ENCODE measurements at regions not wholly inside any gene's neighbourhood (a gene's known extent, or its start where the extent isn't known, plus 50 kb on each side); places are given as distances from the start of the nearest gene placed in this dataset.

DNA sequence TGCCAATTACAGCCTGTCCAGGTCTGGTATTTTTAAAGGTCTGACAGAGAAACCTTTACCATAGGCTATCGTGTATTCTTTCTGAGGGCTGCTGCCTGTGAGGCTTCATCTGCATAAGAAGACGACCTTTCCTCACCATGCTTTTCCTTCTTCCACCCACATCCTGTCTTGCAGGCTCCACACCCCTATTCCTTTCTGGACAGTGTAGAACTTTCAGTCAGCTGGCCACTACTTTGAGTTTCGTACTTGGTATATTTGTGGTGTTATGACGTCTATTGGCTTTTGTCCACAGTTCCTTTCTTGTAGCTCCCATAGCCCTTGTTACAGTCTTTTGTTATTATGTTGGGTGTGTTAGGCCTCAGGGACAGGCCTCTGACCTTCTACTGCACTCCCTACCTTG lies 311.4 kb downstream of the RAPGEF2 start (continued):
- TF ChIP-seq, protein P1, sequence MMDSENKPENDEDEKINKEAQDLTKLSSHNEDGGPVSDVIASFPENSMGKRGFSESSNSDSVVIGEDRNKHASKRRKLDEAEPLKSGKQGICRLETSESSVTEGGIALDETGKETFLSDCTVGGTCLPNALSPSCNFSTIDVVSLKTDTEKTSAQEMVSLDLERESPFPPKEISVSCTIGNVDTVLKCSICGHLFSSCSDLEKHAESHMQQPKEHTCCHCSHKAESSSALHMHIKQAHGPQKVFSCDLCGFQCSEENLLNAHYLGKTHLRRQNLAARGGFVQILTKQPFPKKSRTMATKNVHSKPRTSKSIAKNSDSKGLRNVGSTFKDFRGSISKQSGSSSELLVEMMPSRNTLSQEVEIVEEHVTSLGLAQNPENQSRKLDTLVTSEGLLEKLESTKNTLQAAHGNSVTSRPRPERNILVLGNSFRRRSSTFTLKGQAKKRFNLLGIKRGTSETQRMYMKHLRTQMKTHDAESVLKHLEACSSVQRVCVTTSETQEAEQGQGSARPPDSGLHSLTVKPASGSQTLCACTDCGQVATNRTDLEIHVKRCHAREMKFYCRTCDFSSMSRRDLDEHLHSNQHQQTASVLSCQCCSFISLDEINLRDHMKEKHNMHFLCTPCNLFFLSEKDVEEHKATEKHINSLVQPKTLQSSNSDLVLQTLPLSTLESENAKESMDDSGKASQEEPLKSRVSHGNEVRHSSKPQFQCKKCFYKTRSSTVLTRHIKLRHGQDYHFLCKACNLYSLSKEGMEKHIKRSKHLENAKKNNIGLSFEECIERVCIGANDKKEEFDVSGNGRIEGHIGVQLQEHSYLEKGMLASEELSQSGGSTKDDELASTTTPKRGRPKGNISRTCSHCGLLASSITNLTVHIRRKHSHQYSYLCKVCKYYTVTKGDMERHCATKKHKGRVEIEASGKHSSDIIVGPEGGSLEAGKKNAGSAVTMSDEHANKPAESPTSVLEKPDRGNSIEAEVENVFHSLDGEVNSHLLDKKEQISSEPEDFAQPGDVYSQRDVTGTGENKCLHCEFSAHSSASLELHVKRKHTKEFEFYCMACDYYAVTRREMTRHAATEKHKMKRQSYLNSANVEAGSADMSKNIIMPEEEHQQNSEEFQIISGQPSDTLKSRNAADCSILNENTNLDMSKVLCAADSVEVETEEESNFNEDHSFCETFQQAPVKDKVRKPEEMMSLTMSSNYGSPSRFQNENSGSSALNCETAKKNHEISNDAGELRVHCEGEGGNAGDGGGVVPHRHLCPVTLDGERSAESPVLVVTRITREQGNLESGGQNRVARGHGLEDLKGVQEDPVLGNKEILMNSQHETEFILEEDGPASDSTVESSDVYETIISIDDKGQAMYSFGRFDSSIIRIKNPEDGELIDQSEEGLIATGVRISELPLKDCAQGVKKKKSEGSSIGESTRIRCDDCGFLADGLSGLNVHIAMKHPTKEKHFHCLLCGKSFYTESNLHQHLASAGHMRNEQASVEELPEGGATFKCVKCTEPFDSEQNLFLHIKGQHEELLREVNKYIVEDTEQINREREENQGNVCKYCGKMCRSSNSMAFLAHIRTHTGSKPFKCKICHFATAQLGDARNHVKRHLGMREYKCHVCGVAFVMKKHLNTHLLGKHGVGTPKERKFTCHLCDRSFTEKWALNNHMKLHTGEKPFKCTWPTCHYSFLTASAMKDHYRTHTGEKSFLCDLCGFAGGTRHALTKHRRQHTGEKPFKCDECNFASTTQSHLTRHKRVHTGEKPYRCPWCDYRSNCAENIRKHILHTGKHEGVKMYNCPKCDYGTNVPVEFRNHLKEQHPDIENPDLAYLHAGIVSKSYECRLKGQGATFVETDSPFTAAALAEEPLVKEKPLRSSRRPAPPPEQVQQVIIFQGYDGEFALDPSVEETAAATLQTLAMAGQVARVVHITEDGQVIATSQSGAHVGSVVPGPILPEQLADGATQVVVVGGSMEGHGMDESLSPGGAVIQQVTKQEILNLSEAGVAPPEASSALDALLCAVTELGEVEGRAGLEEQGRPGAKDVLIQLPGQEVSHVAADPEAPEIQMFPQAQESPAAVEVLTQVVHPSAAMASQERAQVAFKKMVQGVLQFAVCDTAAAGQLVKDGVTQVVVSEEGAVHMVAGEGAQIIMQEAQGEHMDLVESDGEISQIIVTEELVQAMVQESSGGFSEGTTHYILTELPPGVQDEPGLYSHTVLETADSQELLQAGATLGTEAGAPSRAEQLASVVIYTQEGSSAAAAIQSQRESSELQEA (CRISPR knock-in tag; IDR thresholded peaks at IDR 0.05; ENCODE audit: not compliant biosample characterization): no peak

DNA sequence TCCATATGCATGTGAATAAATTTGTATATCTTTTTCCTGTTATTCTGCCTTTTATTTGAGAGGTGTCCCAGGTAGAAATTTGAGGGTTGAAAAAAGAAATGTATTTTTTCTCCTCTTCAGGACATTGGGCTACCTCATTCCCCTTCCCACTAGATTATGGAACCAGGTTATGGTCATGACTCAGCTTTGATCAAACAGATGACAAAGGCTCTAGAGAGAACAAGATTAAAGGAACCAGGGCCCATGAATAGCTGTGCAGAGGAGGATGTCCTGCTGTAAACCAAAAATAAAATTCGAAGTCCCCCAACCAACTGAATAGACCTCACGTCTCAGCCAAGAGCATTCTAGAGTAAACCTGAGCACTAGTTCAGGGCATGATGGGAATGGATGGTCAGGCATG lies 313.2 kb downstream of the RAPGEF2 start:
- no peaks in the 10 kb centered on the region for H3K27me3 ChIP-seq (ENCODE audit: control insufficient read depth in 1 of 2, insufficient read depth in 2 of 2, low read length in 2 of 2)
- H3K4me1 ChIP-seq (ENCODE audit: insufficient read depth, low read length): peaks cover 55% of the 10 kb centered on the region
- FAIRE-seq (no peak), ATAC-seq (no peak; the same call in 2 of the 3 replicates), DNase-seq (ENCODE audit: low spot score) (peak; percentile 54)
- TF ChIP-seq CENPT (CRISPR knock-in tag; IDR thresholded peaks at IDR 0.05; ENCODE audit: low read depth) (no peak), KLF6 (CRISPR knock-in tag; IDR thresholded peaks at IDR 0.05) (no peak), FOSL2 (CRISPR knock-in tag; IDR thresholded peaks at IDR 0.05) (peak; percentile 48; the same call in 1 of the 2 replicates)
- no peaks in the 10 kb centered on the region for H3K79me2 ChIP-seq (ENCODE audit: insufficient read depth, low read length)
- 29% methylated on average over 2 of the region's 2 CpGs for WGBS (ENCODE audit: low lambda C conversion rate)
- CTCF ChIA-PET (ENCODE audit: low intra/inter-chr PET ratio, low total read pairs): no interaction called here
- BruUV-seq (replicated peaks): no TSS peak
- no peak overlapping the region for H3K9ac ChIP-seq (ENCODE audit: insufficient read depth, low read depth, low read length)
- no peak overlapping the region for H3K4me3 ChIP-seq (replicated peaks in 1 of 3; ENCODE audit: insufficient read depth in 1 of 3, low read depth in 2 of 3, low read length in 3 of 3)
- no peak overlapping the region for H3K4me2 ChIP-seq (ENCODE audit: low read depth, low read length)
- H3K36me3 ChIP-seq (replicated peaks in 1 of 2; ENCODE audit: control insufficient read depth in 1 of 2, insufficient read depth in 2 of 2, low read length in 2 of 2): no peaks in the 10 kb centered on the region
- POLR2A ChIA-PET: no interaction called here
- no peaks in the 10 kb centered on the region for H3K9me3 ChIP-seq (ENCODE audit: low read length)
- in situ Hi-C loops (cut with HindIII; ENCODE audit: extremely low pct_ligation_motif_present, low pct_unique_long_range_greater_than_20kb): no loop called here
- intact Hi-C loops (cut with micrococcal nuclease; ENCODE audit: unreplicated experiment): no loop called here
- H3K27ac ChIP-seq (ENCODE audit: extremely low read length, insufficient read depth, low read length): no peak overlapping the region
- no peaks in the 10 kb centered on the region for H4K20me1 ChIP-seq (ENCODE audit: insufficient read depth, low read length)
- H2AFZ ChIP-seq (ENCODE audit: low read length): no peak overlapping the region
